ENCODE measurements at regions not wholly inside any gene's neighbourhood (a gene's known extent, or its start where the extent isn't known, plus 50 kb on each side); places are given as distances from the start of the nearest gene placed in this dataset.

- peaks cover 26% of the 10 kb centered on the region for H3K27me3 Mint-ChIP-seq (ENCODE audit: insufficient read depth, low read depth, poor library complexity)
- ATAC-seq: no peak
- peaks cover 47% of the 10 kb centered on the region for H3K4me1 ChIP-seq (ENCODE audit: insufficient read depth)
- no peaks in the 10 kb centered on the region for H3K27me3 ChIP-seq (ENCODE audit: insufficient read depth)
- no peaks in the 10 kb centered on the region for H4K20me1 ChIP-seq (replicated peaks; ENCODE audit: insufficient read depth)
- H3K36me3 Mint-ChIP-seq (ENCODE audit: low read depth): no peaks in the 10 kb centered on the region
- H3K4me2 ChIP-seq: 0 out of 2 replicates have a peak overlapping the region, but pooled peaks have one; percentile 35
- peak overlapping the region; percentile 69 for H2AFZ ChIP-seq
- TF ChIP-seq REST (IDR thresholded peaks at IDR 0.05; ENCODE audit: unreplicated experiment) (no peak), EZH2 (IDR thresholded peaks at IDR 0.05; ENCODE audit: low read depth, unreplicated experiment) (no peak), STAT1 (IDR thresholded peaks at IDR 0.05; ENCODE audit: unreplicated experiment) (no peak), CREB1 (CRISPR knock-in tag; IDR thresholded peaks at IDR 0.05; ENCODE audit: low read depth) (no peak), CTCF (conservative IDR thresholded peaks at IDR 0.05; ENCODE audit: low read depth in 2 of 2) (no peak), POLR2AphosphoS5 (IDR thresholded peaks at IDR 0.05; ENCODE audit: low read depth) (no peak), JUNB (IDR thresholded peaks at IDR 0.05; ENCODE audit: unreplicated experiment) (no peak), NANOG (IDR thresholded peaks at IDR 0.05; ENCODE audit: borderline replicate concordance) (no peak), ZNF462 (CRISPR knock-in tag; IDR thresholded peaks at IDR 0.05) (no peak)
- no peak overlapping the region; the same call in 2 of the 3 replicates for H3K4me3 Mint-ChIP-seq
- H3K9me2 ChIP-seq (ENCODE audit: insufficient read depth): peaks cover 9% of the 10 kb centered on the region; the same call in 1 of the 2 replicates
- no peak overlapping the region for H3K4me3 ChIP-seq
- no peaks in the 10 kb centered on the region for H3K36me3 ChIP-seq (ENCODE audit: insufficient read depth)
- no peaks in the 10 kb centered on the region for H3K79me2 ChIP-seq (replicated peaks; ENCODE audit: insufficient read depth)
- H3K27ac ChIP-seq (ENCODE audit: low read depth): no peak overlapping the region
- DNase-seq (ENCODE audit: low spot score): no peak
- no peak overlapping the region for H3K27ac Mint-ChIP-seq
- H3K4me1 Mint-ChIP-seq: peaks cover 57% of the 10 kb centered on the region
- H3K9me3 Mint-ChIP-seq: no peaks in the 10 kb centered on the region
- H3F3A ChIP-seq (replicated peaks; ENCODE audit: low read depth): no peaks in the 10 kb centered on the region
Measured at GRCh38 chr3:43923104-43923882, 232.6 kb downstream of the ABHD5 start.
